Common myeloid progenitor, CD34-positive (primary cell): ENCODE measurements at regions not wholly inside any gene's neighbourhood (a gene's known extent, or its start where the extent isn't known, plus 50 kb on each side); places are given as distances from the start of the nearest gene placed in this dataset.

Experiments
- CTCF ChIA-PET: fragments of 350-600 bp; sonication (Branson Sonifier 250); formaldehyde crosslinking; loops from one replicate; lab custom pipeline; 2021; ENCODE audit warnings: antibody characterized with exemption; lab: Charles Lee
- POLR2A ChIA-PET: fragments of 350-600 bp; sonication (Branson Sonifier 250); formaldehyde crosslinking; loops from one replicate; lab custom pipeline; 2021; ENCODE audit warnings: antibody characterized with exemption; lab: Charles Lee
- DNase-seq, 3 donors: peaks; one replicate each; pipeline versions ENCODE4 v3.0.0 to v3.0.0-alpha.2; 2013
- H3K27ac ChIP-seq, 2 experiments: 1 replicate in 1 of 2; 2 replicates in 1 of 2; pipeline ENCODE4 v1.7.0; 2013; ENCODE audit warnings: inconsistent platforms in 2 of 2, low read length in 2 of 2, mild to moderate bottlenecking in 2 of 2, low read depth in 1 of 2, moderate library complexity in 1 of 2; ENCODE audit not compliant: severe bottlenecking in 2 of 2, insufficient read depth in 1 of 2, poor library complexity in 1 of 2
- H3K27me3 ChIP-seq, 5 experiments: replicated peaks in 2 of 5; 1 replicate in 3 of 5; 2 replicates in 2 of 5; pipeline versions ENCODE4 v1.6.1 to v1.7.0; 2013; ENCODE audit warnings: low read length in 4 of 5, mild to moderate bottlenecking in 2 of 5, moderate library complexity in 2 of 5, inconsistent platforms in 1 of 5; ENCODE audit not compliant: insufficient read depth in 5 of 5, control insufficient read depth in 4 of 5
- H3K36me3 ChIP-seq, 4 experiments: 1 replicate in 2 of 4; 2 replicates in 2 of 4; pipeline versions ENCODE4 v1.6.1 to v1.7.0; 2013; ENCODE audit warnings: low read length in 3 of 4, control low read depth in 1 of 4, mild to moderate bottlenecking in 1 of 4; ENCODE audit not compliant: control insufficient read depth in 4 of 4, insufficient read depth in 4 of 4
- H3K4me1 ChIP-seq, 4 experiments: 1 replicate in 3 of 4; 2 replicates in 1 of 4; pipeline versions ENCODE4 v1.6.1 to v1.7.1; 2013; ENCODE audit warnings: low read length in 3 of 4, mild to moderate bottlenecking in 3 of 4, control low read depth in 1 of 4, inconsistent platforms in 1 of 4, moderate library complexity in 1 of 4; ENCODE audit not compliant: control insufficient read depth in 4 of 4, insufficient read depth in 4 of 4; ENCODE audit errors: control extremely low read depth in 1 of 4
- H3K4me3 ChIP-seq, 7 experiments: 1 replicate in 4 of 7; 2 replicates in 3 of 7; pipeline versions ENCODE4 v1.5.1 to v1.7.0; 2013; ENCODE audit warnings: mild to moderate bottlenecking in 7 of 7, low read length in 6 of 7, moderate library complexity in 6 of 7, inconsistent platforms in 2 of 7, low read depth in 2 of 7, control low read depth in 1 of 7; ENCODE audit not compliant: insufficient read depth in 4 of 7, control insufficient read depth in 1 of 7; ENCODE audit errors: extremely low read depth in 1 of 7
- H3K9me3 ChIP-seq, 5 experiments: 1 replicate in 4 of 5; 2 replicates in 1 of 5; pipeline versions ENCODE4 v1.6.1 to v1.7.1; 2013; ENCODE audit warnings: low read length in 4 of 5, mild to moderate bottlenecking in 2 of 5, inconsistent platforms in 1 of 5, low read depth in 1 of 5, moderate library complexity in 1 of 5; ENCODE audit not compliant: control insufficient read depth in 4 of 5, insufficient read depth in 2 of 5; ENCODE audit errors: control extremely low read depth in 1 of 5
- WGBS: methylation state at CpG from one replicate; pipeline ENCODE4 v1.1.5; 2013; ENCODE audit not compliant: insufficient coverage; 5-methylcytosine and 5-hydroxymethylcytosine counted together

DNA sequence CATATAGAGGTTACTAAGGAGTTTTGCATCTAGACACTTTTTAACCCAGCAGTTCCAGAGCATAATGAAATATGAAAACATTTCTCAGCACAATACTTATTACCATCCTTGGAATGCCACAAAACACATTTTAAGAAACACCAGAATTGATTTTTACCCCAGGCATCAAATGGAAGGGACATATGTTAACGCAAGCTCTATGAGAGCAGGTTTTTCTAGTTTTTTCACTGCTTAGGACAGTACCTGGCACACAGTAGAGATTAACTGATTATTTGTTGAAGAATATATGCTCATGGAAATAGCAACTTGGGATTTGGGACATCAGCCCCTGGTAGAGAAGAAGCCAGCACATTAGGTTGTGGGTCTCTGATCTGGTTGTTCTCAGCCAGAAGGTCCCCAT lies 67.0 kb upstream of the ARID5B start:
- H3K4me3 ChIP-seq, result no peak overlapping the region
- CTCF ChIA-PET, result interaction anchor here (0.9 to 5.9 kb wide), 7 partner anchors 17 to 694 kb away, joined by 3 to 35 read pairs (median 3); no protein-coding TSS in a partner anchor
- H3K4me1 ChIP-seq, result peaks cover 6 to 33% (median 20%) of the 10 kb centered on the region in 4 experiments
- 100% methylated on average over 1 of the region's 1 CpG for whole genome bisulfite sequencing
- peaks cover 0 to 3% (median 0%) of the 10 kb centered on the region in 5 experiments for H3K9me3 ChIP-seq
- no peak overlapping the region for H3K27ac ChIP-seq
- H3K36me3 ChIP-seq, result no peaks in the 10 kb centered on the region
- DNase-seq, result no peak
- POLR2A ChIA-PET, result no interaction called here
- no peaks in the 10 kb centered on the region for H3K27me3 ChIP-seq

DNA sequence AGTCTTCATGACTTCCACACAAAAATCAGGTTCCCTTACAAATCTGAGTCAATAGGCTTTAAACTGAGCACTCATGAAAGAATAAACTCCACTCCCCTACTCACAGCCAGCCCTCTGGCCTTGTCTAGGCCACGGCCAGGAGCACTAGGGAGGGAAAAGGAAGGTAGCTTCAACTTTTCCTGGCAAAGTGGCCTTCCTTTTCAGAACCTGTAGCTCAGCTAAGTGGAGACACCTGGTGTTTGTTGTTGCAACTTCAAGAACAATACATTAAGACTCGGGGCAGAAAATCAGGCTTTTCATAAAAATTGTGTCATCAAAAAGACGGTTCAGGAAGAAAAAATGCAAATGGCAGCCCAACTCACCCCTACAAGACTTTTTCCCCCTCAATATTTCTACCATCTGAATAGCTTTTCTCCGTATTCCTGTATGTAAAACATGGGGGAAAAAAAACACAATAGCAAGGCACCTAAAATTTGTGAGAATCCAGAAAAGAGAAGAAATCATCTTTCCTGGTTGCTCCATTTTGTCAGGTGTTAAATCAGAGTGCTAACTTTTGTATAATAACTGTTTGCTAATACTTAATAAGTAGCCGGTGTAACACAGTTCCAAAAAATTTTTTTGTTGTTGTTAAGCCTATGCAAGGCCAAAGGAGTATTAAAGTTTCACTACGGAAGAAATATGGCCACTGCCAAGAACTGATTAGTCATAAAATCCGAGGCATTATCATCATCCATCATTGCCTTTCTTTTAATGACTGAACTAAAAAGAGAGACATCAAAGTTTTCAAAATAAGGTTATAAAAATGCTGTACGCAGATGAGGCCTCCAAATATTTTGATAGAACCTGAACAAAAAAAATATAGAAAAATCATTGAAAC lies 66.2 kb upstream of the ARID5B start:
- Histone ChIP-seq H3K4me1 (peaks cover 6 to 33% (median 20%) of the 10 kb centered on the region in 4 experiments), H3K4me3 (no peak overlapping the region), H3K36me3 (no peaks in the 10 kb centered on the region), H3K27me3 (no peaks in the 10 kb centered on the region), H3K9me3 (peaks cover 0 to 3% (median 0%) of the 10 kb centered on the region in 5 experiments), H3K27ac (peak overlapping the region in 1 of 2 experiments; percentile 6)
- peak; percentile 53 to 65 (median 64) for DNase-seq
- 40% methylated on average over 1 of the region's 8 CpGs for WGBS
- ChIA-PET POLR2A (no interaction called here), CTCF (interaction anchor here (0.7 to 5.9 kb wide), 10 partner anchors 14 to 695 kb away, joined by 3 to 35 read pairs (median 3); no protein-coding TSS in a partner anchor)

GRCh38 chr10:61835946-61836887 lies 65.3 kb upstream of the ARID5B start:
- ChIA-PET CTCF (interaction anchor here (0.7 to 5.9 kb wide), 6 partner anchors 12 to 696 kb away, joined by 3 to 35 read pairs (median 4); no protein-coding TSS in a partner anchor), POLR2A (no interaction called here)
- Histone ChIP-seq H3K27ac (no peak overlapping the region), H3K9me3 (peaks cover 0 to 3% (median 0%) of the 10 kb centered on the region in 5 experiments), H3K4me1 (peaks cover 6 to 33% (median 20%) of the 10 kb centered on the region in 4 experiments), H3K27me3 (no peaks in the 10 kb centered on the region), H3K36me3 (no peaks in the 10 kb centered on the region), H3K4me3 (peak overlapping the region in 1 of 7 experiments; percentile 37)
- DNase-seq, result peak in 2 of 3 donors; percentile 35 to 54
- 93% methylated on average over 2 of the region's 6 CpGs for WGBS

DNA sequence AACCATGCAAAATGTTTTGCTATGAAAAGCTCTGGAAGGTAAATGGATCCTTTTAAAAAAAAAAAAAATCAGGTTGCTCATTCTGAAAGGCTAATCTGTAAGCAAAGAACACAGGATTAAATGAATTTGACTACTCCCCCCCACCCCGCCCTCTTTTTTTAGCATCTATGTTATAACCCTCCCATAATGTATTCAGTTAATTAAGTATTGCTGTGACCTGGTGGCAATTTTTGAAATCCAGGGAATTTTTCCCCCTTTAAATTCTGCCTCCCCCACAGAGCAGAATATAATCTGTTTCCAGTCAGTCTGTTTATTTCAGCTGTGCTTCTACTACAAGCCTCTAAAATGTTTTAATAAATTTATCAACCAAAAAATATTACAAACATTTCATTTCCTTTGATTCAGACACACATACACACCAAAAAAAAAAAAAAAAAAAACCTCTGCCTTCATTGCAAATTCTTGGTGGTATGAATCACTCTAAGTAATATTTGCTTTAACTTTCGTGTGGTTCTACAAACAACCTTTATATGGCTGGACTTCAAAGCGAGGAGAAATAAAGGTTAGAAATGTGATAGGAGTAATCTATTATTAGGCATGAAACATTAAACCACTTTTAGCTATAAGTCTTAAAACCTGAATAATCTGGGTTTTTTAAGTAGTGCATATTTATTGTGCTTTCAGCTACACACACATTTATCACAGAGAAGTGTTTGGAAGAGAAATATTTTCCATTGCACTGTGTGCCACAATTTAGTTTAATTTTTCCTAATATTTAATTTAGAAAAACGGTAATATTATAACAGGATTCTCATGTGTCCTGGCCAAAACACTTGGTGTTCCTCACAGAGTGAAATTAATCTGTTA lies 64.4 kb upstream of the ARID5B start:
- Histone ChIP-seq H3K9me3 (peaks cover 0 to 3% (median 0%) of the 10 kb centered on the region in 5 experiments), H3K36me3 (no peaks in the 10 kb centered on the region), H3K27ac (no peak overlapping the region), H3K4me1 (peaks cover 6 to 33% (median 20%) of the 10 kb centered on the region in 4 experiments), H3K27me3 (no peaks in the 10 kb centered on the region), H3K4me3 (peak overlapping the region in 1 of 7 experiments; percentile 39)
- CTCF ChIA-PET, result interaction anchor here (0.6 to 5.9 kb wide), 7 partner anchors 11 to 1021 kb away, joined by 3 to 35 read pairs (median 3); no protein-coding TSS in a partner anchor
- no CpG with 5 or more reads among the region's 4 CpGs for WGBS
- POLR2A ChIA-PET, result no interaction called here
- no peak for DNase-seq

DNA sequence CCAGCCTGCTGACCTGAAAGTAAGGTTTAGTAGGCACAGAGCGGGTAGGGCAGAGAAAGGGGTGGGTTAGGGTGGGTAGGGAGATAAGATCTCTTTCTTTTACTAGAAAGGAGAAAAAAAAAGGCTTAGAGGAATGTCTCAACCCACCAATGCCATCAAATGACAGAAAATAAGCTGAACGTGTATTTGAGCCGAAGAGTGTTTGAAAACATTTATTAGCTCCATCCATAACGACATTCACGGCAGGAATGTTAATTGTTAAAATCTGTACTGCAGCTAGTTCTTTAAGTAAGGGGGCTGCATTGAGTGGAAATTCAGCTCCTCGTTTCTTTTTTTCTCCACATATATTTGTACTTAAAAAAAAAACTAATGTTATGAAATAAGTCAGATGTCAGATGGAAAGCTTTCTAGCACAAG lies 63.7 kb upstream of the ARID5B start:
- no peak for DNase-seq
- ChIA-PET CTCF (interaction anchor here (0.7 to 5.9 kb wide), 4 partner anchors 12 to 34 kb away, joined by 3 to 35 read pairs (median 5); no protein-coding TSS in a partner anchor), POLR2A (no interaction called here)
- peaks cover 6 to 33% (median 20%) of the 10 kb centered on the region in 4 experiments for H3K4me1 ChIP-seq
- peaks cover 0 to 3% (median 0%) of the 10 kb centered on the region in 5 experiments for H3K9me3 ChIP-seq
- peak overlapping the region in 1 of 7 experiments; percentile 39 for H3K4me3 ChIP-seq
- no peak overlapping the region for H3K27ac ChIP-seq
- no peaks in the 10 kb centered on the region for H3K27me3 ChIP-seq
- no peaks in the 10 kb centered on the region for H3K36me3 ChIP-seq
- WGBS, result no CpG with 5 or more reads among the region's 6 CpGs

GRCh38 chr10:61839916-61840315 lies 61.6 kb upstream of the ARID5B start:
- H3K27me3 ChIP-seq, result no peaks in the 10 kb centered on the region
- WGBS, result 90% methylated on average over 2 of the region's 3 CpGs
- no peak overlapping the region for H3K27ac ChIP-seq
- no peaks in the 10 kb centered on the region for H3K9me3 ChIP-seq
- H3K36me3 ChIP-seq, result no peaks in the 10 kb centered on the region
- H3K4me3 ChIP-seq, result no peak overlapping the region
- peaks cover 6 to 31% (median 20%) of the 10 kb centered on the region in 4 experiments for H3K4me1 ChIP-seq
- POLR2A ChIA-PET, result no interaction called here
- DNase-seq, result no peak
- CTCF ChIA-PET, result interaction anchor here (0.6 kb wide), 1 partner anchor 10 kb away, joined by 3 read pairs; no protein-coding TSS in a partner anchor
